NCI-H146 (cell line): ENCODE measurements at regions not wholly inside any gene's neighbourhood (a gene's known extent, or its start where the extent isn't known, plus 50 kb on each side); places are given as distances from the start of the nearest gene placed in this dataset.

ENCODE experiments used
- DNase-seq: peaks from one replicate; lab custom pipeline; 2025; lab: John Stamatoyannopoulos, UW

DNA sequence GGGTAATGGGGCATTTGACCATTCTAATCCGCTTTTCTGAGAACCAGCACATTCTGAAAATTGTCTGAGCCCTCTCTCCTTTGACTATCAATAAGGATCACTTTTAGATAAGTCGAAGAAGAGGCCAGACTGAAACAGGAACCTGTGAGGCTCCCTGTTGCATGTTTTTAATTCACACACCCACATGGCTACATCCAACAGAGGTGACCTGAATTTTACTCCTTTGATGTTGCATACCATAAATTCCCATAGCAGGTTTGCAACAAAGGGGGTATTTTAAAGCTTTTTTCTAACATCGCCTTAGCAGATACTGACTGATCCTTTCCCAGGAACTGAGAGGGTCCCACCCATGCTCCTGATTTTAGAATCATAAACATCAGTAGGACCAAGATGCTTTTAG, 450.8 kb downstream of the USP25 start:
- DNase-seq = no peak

DNA sequence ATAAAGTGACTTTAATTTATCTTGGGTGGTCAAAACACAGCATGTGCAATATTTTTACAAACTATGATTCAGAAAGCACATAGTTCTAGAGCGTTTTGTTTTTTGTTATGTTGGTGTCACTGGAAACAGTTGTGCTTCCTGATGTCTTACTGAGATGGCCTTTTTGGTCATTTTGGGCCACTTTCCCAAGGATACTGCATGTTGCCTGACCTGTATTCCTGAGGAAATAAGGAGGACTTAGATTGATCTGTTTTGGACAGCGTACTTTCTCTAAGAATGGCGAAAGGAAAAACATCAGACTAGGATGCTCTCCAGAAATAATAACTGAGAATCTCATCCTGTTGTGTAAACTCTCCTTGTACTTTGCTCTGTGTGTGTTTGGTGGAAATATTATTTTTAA, 451.2 kb downstream of the USP25 start:
- DNase-seq = no peak

DNA sequence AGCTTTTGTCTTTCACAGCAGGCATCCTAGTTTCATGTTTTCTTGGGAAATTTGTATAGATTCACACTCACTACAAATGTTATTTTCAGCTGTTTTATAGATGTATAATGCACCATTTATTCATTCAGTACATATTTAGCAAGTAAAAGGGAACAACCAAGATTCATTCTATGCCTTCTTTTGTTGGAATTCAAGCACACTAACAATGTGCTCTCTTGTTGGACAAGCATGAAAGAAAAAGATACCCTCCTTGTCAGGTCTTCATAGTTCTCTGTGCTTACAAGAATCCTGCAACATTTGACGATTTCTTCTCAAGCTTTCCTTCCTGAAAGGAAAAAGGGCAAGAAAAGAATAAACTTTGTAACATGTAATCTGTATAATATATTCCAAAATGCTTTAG, 456.0 kb downstream of the USP25 start:
- DNase-seq = no peak

DNA sequence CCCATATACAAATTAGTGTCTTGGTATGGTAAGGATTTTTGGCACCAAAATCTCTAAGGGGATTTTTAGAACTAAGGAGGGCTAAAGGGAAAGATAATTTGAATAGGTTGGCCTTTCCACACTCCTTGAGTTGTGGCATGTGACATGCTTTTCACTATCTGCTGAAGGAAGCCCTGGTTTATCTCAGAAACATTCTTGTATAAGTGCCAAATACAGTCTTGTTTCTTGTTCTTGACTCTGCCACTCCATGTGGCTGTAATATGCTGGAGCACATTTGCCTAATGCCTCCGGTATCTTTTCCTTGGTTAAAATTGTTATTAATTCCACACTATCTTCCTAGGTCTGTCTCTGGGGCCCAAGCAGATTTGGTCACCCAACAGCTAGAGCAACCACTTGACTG, 457.0 kb downstream of the USP25 start:
- no peak for DNase-seq

DNA sequence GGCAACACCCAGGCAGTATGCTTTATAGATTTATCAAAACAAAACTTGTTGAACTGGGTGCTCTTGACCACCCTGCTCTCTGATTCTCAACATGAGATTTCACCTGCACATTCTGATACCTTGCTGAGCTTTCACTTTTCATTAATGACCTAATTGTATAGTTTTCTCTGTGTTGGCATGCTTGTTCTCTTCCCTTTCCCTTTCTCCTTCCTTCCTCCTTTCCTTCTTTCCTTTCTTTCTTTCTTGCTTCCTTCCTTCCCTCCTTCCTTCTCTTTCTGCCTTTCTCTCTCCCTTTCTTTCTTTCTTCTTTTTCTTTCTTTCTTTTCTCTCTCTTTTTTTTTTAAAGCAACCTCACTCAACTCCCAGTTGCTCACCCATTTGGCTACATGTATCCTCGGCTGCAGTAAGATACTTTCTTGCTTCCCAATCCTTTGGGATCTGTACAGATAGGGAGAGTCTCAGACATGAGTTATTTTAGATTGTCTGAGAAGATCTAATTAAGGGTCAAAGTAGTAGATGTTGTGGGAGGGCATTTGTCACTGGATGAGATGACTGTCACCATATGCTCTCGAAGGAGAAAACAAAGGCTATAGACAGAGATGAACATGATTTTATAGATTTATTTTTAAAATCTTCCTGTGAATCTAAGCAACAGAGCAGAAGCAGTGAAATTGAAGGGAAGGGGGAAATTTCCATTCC, 458.0 kb downstream of the USP25 start:
- DNase-seq = no peak

DNA sequence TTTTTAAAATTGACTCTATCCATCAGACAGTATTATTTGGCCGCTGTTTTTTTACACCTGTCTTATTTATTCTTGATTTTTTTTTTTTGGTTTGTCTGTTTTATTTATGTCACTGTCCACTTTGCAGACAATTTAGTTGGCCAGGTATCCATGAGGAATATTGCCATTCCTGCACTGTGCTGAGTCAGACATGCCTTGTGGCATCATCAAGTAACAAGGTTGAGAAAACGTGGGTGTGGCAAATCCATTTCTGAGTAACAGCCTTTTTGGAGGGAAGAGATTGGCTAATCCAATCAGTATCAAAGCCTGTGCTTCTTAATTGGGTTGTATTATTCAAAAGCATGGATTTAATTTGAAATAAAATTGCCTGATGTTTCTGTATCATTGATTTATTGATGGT, 463.1 kb downstream of the USP25 start:
- DNase-seq = no peak

DNA sequence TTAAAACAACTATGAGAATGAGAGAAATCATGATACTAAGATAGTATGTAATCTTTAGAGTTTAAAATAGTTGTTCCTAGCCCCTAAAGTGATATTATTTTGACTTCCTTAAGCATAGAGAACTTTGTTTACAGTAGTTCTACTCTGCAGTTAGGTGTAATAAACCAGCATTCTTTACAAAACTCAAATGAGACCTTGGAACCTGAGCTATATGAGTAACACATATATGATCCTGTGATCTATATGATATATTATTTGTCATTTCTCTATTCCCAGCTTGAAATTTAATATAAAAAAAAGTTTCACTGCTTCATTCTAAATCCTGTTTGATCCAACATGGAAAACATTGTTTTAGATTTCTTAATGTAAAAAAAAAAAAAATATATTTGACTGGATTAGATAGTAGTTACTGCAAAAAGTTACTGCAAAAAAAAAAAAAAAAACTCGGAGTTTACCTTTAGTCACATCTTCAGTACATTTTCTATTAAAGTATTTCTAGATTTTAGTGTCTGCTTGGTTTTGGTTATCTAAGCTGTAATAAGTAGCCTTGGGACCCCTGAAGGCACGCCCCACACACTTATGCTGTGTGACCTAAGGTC, 463.8 kb downstream of the USP25 start:
- DNase-seq = no peak

DNA sequence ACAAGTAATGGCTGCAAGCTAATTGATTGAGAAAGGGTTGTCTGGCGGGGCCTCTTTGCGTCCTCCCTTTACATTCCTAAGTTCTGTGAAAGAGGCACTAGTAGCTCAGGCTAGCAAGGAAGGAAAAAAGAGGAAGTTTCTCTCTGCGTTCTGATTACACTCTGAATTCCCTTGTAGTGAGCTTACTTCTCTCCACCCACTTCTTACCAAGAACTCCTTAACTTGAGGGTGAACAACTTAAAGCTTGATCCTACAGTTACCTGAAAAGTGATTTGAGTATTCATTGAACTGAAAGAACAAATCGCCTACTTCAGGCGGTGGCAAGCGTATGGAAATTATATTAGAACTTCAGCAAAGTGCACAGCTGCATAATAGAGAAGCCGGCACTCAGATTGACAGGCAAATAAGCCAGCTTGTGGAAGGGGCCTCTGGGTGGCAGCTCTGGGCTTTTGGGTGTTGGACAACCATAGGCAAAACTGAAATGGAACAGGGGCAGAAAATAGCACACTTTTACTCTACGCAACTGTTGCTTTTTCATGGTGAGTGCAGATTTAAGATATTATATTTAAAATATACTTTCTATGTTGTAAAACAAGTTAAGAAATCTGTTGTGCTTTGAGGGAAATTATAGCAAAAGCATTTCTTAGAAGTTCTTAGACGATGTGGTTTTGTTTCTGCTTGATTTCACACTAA, 464.5 kb downstream of the USP25 start:
- DNase-seq = no peak

DNA sequence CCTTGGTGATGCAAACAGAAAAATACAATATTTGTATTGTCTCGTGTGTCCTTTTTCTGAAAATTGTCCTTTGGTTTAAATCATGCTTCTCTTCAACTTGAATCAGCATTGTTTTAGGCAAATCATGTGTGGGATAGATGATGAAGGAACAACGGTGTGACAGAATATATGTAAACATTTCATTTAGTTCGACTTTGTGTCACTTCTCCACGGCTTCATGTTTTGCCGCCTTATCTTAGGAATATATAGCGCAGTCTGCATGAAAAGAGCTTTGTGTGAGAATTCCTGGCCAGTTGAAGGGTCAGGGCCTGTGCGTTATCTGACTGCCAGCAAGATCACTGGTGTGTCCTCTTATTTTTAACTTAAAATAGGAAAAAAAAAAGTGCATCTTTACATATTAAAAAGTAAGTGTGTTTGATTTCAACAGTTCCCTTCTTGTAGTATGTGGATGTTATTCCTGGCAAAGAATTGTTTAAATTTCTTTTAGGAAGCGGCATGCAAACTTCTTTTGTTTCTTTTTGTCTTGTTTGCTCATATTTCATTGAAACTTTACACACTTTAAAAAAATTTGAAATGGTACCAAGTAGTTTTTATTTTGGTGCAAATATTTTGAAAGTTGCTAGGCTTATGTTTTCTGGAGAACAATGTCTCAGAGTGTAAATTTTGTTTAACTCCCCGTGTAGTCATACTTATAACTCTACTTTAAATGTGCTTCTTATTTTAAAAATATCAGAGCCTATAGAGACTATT, 465.2 kb downstream of the USP25 start:
- DNase-seq = no peak

DNA sequence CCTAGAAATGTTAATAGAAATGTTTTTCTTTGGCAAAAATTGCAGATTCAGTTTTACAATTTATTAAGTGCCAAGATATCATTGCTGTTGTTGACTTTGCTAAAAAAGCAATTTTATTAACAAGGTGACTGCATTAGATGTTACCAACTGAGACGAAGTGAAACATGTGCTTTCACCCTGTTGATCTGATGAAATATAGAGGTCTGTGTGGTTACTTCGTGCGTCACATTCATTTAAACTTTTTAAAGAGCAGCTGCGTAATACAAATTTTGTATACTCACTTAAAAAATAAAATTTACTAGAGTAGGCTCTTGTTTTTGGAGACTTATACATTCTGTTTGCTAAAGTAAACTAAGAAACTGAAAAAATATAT, 465.7 kb downstream of the USP25 start:
- no peak for DNase-seq

DNA sequence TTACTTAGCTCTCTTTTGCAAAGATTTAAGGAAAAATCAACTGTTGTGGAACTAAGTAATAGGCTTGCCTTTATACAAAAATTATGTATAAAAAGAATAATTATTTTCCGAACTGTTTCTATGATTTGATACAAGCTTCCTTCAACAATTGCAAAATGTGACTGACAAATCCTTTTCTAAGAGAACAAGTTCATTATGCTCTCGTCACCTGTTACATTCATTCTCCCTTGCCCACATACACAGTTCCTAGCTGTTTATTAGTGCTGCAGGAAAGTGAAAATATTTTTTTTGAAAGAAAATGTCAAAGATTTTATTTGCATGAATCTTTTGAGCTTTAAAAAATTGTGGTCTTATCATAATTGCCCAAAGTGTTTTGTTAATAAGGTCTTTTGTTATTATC, 466.2 kb downstream of the USP25 start:
- DNase-seq = no peak

DNA sequence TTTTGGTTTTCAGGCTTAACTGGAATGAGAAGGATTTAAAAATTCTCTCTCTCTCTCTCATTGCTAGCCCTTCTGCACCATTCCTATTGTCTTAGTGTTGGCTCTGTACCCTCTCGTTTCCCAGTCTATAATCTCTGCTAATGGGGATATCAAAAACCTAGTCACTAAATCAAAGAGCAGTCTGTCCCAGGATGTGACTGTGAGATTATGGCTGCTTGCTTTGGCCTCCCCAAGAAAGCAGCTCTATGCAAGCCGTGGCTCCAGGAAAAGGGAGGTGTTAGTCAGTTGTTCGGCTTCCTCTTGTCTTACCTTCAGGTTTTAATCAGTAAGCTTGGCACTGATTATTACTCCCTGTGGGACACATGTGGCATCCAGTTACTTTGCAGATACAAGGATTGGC, 468.8 kb downstream of the USP25 start:
- DNase-seq = no peak

DNA sequence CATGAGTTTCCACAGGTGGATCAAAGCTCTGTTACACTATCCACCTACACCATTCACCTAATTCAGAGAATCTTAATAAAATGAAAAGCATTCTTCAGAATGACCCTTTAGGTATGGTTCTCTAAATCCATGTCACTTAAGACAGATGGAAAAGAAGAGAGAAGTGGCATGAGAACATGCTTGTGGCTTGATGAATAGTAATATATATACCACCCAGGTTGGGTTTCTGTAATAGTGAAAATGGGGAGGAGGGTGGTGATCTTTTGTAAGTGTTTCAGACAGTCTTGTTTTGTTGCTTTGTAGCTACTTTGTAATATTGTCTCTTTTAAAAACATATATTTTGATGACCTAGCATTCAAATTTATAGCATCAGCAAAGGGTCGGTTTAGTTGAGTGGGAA, 469.8 kb downstream of the USP25 start:
- no peak for DNase-seq

DNA sequence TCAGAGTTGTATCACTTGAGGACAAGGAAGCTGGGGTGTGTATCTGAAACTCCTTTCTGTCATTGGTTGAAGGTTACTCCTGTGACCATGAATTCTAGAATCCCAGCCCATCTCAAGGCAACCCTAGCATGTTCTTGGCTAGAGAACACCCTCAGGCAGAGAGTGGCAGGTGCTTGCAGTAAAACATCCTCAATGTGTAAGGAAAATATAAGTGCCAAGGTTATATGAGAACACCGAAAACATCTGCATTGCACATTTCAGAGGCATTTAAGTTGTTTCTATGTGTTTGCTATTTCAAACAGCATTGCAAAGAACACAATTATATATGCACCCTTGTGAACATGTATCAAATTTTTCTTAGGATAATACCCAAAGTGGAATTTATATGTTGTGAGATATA, 471.9 kb downstream of the USP25 start:
- no peak for DNase-seq

DNA sequence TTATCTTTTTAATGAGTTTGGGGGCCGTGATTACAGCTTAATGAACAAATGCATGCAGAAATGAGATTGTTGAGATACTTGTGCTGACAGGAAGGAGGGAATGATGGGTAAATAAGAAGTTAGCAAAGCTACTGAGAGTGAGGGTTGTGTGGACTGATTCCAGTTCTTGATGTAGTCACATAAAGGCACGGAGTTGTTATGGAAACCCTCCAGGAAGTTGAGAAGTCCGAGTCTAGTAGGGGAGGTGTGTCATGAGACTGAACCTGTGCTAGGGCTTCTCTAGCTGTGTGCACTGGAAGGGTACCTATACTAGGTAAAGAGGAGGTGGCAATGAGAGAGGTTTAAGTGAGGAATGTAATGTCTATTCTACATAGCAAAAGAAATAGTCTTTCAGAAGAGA, 475.7 kb downstream of the USP25 start:
- DNase-seq = no peak

DNA sequence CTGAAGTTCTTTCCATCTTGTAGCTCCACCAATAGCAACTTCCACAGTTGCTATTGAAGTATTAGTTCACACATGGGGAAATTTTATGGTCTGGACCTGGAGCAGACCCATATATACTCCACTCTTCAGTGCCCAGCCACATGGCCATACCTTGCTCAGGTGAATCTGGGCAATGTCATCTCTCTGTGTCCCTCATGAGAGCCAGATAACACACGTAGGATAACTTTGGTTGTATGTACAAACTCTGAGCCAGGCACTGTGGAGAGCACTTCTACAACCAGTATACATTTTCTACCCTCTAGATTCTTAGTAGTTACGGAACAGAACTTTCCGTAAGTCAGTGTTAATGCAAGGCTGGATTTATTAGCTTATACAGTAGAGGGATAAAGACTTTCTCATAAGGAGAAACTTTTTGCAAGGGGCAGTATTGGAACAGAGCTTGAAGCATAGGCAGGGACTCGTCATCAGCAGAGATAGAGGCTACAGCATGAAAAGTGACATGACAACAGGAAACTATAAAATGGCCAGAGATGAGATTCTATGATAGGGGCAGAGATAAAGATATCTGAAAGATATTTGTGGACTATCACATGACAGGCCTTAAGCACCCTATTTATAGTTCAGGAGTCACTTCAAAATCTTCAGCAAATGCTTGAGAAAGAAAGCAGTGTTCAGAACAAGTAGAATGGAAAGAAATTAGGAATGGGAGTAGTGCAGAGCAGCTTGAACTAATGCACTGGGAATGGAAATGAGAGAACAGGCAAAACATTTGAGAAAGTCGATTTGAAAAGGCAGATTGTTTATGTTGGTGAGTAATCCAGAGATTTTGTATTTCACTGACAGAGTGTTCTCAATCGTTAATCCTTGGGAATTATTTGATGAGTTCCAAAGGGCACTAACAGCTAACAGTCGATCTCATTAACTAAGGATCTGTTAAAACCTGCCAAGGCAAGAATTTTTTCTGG, 481.8 kb downstream of the USP25 start:
- DNase-seq = no peak

DNA sequence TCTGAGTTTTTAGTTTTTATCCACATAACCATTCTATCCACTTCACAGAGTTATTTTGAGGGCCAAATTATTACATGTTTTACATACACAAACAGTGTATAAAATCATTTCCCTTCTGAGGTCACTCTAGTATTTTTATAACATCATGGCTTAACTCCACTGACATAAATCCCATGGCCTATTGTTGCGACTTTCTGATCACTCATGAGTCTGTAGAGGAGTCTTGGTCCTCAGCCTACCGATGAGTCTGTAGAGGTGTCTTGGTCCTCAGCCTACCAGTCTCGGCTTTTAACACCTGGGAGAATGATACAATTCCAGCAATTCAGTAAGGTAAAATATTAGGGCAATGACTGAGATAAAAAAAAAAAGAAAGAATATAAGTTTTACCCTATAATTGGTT, 483.7 kb downstream of the USP25 start:
- DNase-seq = no peak

DNA sequence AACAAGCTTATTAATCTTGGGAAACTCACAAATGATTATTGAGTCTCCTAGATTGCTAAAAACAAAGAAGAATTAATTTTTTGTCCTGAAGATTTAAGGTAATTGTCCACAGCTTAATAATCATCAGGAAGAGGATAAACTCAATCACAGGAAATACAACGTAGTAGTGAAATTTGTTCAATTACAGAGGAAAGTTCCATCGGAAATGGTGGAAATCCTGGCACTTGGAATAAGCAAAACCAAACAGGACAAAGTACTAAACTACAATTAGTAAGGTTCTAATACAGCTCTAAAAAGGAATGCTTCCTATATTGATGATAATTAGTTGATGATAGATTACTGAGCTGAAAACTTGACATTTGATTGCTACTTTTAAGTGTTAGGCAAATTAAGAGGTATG, 485.4 kb downstream of the USP25 start:
- DNase-seq = no peak

DNA sequence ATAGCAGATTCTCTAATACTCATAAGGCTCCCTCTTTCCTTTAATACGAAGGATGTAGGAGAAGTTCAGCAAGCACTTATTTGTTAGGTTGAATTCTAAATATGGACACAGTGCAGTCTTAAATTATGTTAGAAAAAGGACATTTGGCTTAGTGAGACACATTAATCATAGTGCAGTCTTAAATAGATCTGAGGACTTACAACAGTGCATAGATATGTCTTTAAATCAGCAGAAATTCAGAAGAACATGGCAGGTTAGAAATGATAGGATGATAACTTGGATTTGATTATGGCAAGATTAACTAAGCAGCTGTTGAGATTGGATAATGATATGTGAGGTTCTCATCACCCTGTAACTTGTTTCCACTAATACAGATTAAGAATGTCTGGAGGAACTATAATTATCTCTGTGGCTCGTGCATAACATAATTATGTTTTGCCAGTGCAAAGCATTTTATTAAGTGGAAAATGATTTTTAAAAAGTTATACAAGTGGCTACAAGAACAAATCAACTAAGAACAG, 485.9 kb downstream of the USP25 start:
- no peak for DNase-seq

DNA sequence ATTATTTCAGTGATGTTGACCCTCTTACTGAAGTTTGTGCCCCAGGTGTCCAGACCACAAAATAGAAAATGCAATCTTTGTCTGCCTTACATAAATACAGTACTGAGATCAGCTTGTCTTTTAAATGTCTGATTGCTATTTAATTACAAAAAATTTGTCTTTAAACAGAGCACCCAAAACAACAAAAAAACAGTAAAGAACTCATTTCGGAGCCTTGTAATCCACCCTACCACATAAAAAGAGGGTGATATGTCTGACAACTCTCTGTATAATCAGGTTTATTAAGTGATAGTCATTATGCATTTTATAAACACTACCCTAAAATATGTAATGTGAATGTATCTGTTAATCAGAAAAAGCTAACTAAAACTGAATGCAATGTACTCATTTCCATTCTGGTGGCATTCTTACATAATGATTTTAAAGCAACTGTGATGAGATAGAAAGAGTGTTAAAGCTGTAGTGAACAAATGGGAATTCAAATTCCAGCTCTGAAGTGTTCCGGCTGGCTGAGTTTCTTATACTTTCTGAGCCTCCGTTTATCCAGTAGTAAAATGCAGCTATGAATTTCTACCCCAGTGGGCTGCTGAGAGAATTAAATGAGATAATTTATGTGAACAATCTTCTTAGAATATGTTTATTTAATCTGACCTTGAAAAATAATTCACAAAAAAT, 486.6 kb downstream of the USP25 start:
- no peak for DNase-seq
